Activated naive CD8-positive, alpha-beta T cell treated with anti-CD3 and anti-CD28 coated beads, Interleukin-2, amount 50 U/mL, for 24 hours (primary cell): ENCODE measurements at regions not wholly inside any gene's neighbourhood (a gene's known extent, or its start where the extent isn't known, plus 50 kb on each side); places are given as distances from the start of the nearest gene placed in this dataset.
A peak's percentile ranks its signal among the peaks of the same experiment; 100 is the strongest.

Experiments
- ATAC-seq: fragments of 150-1000 bp; cut with Tn5 transposase; one replicate; pipeline ENCODE4 v1.10.0; 2021
- DNase-seq: peaks from one replicate; pipeline ENCODE4 v3.0.0; 2021
- H3K27ac Mint-ChIP-seq: one replicate; pipeline ENCODE4 v1.8.0; 2021; ENCODE audit warnings: mild to moderate bottlenecking, mixed read lengths
- H3K27me3 Mint-ChIP-seq: one replicate; pipeline ENCODE4 v1.8.0; 2021; ENCODE audit warnings: mixed read lengths
- H3K36me3 Mint-ChIP-seq: one replicate; pipeline ENCODE4 v1.8.0; 2021; ENCODE audit warnings: low read depth, mixed read lengths
- H3K4me1 Mint-ChIP-seq: one replicate; pipeline ENCODE4 v1.8.0; 2021; ENCODE audit warnings: mixed read lengths
- H3K4me3 Mint-ChIP-seq: one replicate; pipeline ENCODE4 v1.8.0; 2021; ENCODE audit warnings: mild to moderate bottlenecking, moderate library complexity, mixed read lengths
- H3K9me3 Mint-ChIP-seq: one replicate; pipeline ENCODE4 v1.8.0; 2021; ENCODE audit warnings: mixed read lengths

DNA sequence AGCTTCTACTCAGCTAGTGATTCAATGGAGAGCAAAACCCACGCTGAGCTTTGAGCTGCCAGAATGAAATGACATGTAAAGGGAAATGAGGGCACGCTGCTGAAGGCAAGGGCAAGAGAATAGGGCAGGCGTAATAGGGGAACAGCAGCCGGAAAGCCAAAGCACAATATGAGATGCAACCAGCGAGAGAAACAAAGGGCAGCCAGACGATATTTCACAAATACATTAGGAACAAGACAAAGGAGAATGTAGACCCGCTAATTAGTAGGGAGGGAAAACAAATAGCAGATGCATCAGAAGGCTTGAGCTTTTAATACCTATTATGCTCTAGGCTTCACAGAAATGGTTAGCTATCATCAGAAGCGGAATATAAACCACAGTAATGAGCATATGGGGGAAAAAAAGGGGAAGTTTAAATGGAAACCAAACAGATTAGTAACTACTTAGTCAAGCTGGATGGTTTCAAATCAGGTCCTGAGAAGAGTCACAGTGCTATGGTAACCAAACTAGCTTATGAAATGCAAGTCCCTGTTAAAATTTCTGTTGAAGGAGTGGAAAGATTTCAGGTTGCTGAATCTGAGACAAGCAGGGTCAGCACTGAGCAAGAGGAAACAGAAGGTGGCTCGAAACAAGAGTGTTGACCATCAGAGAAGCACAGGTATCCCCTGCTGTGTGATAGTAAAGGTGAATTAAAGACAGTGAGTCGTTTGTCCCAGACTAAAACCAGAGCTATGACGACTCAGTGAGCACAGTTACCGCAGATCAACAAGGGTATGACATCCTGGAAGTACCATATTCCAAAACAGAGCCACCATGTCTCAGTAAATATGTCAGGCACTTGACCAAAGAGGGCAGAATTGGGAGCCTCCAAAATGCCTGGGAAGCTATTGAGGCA is 496.9 kb upstream of the CELF2 start:
- no peaks in the 10 kb centered on the region for H3K36me3 Mint-ChIP-seq
- peak overlapping the region; percentile 1 for H3K27ac Mint-ChIP-seq
- DNase-seq, result no peak
- no peak overlapping the region for H3K4me3 Mint-ChIP-seq
- ATAC-seq, result peak; percentile 86
- peaks cover 9% of the 10 kb centered on the region for H3K27me3 Mint-ChIP-seq
- H3K9me3 Mint-ChIP-seq, result no peaks in the 10 kb centered on the region
- H3K4me1 Mint-ChIP-seq, result peaks cover 14% of the 10 kb centered on the region

DNA sequence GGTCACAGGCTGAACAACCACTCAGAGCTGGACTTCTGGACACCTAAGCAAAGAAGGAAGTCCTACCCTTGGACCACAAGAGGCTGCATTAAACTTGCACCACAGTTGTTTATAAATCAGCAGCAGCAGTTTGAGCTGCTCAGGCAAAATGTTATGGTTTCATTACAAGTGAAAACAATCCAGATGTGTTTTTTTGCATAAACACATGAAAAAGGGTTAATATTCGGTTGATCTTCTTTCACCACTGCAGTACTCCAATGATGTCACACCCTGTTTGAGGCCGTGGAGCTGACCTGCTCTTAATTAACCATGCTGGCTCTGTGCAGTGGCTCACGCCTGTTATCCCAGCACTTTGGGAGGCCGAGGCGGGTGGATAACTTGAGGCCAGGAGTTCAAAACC is 490.8 kb upstream of the CELF2 start:
- H3K9me3 Mint-ChIP-seq, result no peaks in the 10 kb centered on the region
- no peak overlapping the region for H3K27ac Mint-ChIP-seq

DNA sequence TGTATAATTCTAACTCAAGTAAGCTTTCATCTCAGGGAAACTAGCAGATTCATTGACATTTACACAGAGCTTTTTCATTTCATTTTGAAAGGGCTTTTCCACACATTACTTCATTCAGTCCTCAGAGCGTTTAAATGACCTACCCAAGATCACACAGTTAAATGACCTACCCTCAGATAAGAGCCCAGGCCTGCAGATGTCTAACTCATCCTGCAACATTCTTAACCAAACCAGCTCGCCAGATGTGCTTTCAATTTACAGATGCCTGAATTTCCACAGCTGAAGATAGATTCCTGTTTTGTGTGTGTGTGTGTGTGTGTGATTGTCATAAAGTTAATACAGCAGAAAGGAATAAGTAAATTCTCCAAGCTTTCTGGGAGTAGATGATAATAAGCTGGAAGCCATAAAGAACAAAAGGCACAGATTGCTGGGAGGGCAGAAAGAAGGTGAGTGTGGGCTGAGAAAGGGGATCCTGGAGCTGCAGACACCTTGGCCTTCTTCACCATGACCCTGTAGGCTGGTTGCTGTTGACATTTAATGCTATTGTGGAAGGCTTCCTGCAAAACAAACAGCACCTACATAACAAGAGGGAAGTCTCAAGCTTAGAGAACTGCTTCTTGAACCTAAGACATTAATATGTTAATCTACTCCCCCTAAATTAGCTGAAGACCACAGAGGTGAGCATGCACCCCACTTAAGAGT is 489.7 kb upstream of the CELF2 start:
- Mint-ChIP-seq H3K27ac (no peak overlapping the region), H3K27me3 (peaks cover under 1% of the 10 kb centered on the region), H3K36me3 (no peaks in the 10 kb centered on the region)

More for the DNA sequence above, 490.8 kb upstream of the CELF2 start:
- H3K4me1 Mint-ChIP-seq, result no peaks in the 10 kb centered on the region
- H3K36me3 Mint-ChIP-seq, result no peaks in the 10 kb centered on the region
- no peak overlapping the region for H3K4me3 Mint-ChIP-seq
- peaks cover 3% of the 10 kb centered on the region for H3K27me3 Mint-ChIP-seq
- no peak for DNase-seq
- ATAC-seq, result no peak

DNA sequence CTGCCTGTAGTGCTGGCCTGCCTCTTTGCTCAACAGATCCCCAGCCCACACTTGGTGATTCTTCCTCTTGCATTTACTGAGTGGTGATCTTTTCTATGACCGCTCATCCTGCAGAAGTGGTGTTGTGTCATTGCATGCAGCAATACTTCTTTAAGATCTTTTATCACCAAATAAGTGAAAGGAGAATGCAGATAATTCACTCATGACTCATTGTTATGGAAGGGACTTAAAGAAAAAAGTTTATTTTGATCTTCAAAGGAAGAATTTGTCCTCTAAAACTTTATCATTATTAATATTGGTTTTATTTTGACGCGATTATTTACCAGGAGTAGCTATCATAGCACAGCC is 489.1 kb upstream of the CELF2 start:
- H3K36me3 Mint-ChIP-seq, result no peaks in the 10 kb centered on the region
- no peak for DNase-seq

More for the DNA sequence above, 489.7 kb upstream of the CELF2 start:
- H3K4me3 Mint-ChIP-seq, result no peak overlapping the region
- no peak for DNase-seq
- no peaks in the 10 kb centered on the region for H3K4me1 Mint-ChIP-seq
- no peak for ATAC-seq
- H3K9me3 Mint-ChIP-seq, result no peaks in the 10 kb centered on the region

DNA sequence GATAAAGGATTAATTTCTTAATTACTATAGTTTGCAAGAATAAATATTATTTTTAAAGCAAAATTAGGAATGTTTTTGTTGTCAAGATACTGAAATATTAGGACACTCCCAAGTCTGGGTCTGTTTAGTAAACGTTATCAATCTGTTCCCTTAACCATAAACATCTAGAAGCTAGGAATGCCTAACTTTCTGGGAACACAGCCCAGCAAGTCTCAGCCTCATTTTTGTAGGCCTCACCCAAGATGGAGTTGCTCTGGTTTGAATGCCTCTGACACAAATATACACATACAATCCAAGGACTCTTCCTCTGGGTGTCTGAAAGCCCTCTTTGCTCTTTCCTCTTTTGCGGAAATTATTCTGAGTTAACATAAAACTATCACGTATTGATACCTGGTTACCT is 487.4 kb upstream of the CELF2 start:
- H3K27me3 Mint-ChIP-seq, result peaks cover 8% of the 10 kb centered on the region
- ATAC-seq, result no peak
- no peaks in the 10 kb centered on the region for H3K36me3 Mint-ChIP-seq
- no peaks in the 10 kb centered on the region for H3K4me1 Mint-ChIP-seq
- H3K27ac Mint-ChIP-seq, result no peak overlapping the region
- no peaks in the 10 kb centered on the region for H3K9me3 Mint-ChIP-seq
- H3K4me3 Mint-ChIP-seq, result no peak overlapping the region
- no peak for DNase-seq

More for the DNA sequence above, 489.1 kb upstream of the CELF2 start:
- no peaks in the 10 kb centered on the region for H3K9me3 Mint-ChIP-seq
- no peak overlapping the region for H3K4me3 Mint-ChIP-seq
- no peak overlapping the region for H3K27ac Mint-ChIP-seq
- peaks cover 2% of the 10 kb centered on the region for H3K27me3 Mint-ChIP-seq
- no peaks in the 10 kb centered on the region for H3K4me1 Mint-ChIP-seq
- no peak for ATAC-seq

DNA sequence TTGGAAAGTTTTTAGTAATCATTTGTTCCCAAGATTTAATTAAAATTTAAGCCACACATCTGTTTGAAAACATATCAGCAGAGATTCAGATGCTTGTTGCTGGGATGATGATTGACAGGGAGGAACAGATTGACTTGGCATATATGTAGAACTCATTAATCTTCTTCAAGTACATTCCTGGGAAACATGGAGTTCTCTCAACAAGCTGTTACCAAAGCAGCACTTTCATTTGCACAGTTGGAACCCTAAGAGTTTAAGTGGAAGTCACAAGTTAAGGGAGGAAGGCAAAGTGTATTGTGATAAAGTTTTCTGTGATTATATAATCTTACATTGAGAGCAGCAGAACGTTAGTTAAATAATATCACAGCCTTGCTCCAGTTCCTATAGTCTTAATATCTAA is 485.4 kb upstream of the CELF2 start:
- no peaks in the 10 kb centered on the region for H3K36me3 Mint-ChIP-seq
- no peak overlapping the region for H3K4me3 Mint-ChIP-seq
- no peak overlapping the region for H3K27ac Mint-ChIP-seq
- no peak for ATAC-seq
- no peaks in the 10 kb centered on the region for H3K4me1 Mint-ChIP-seq
- no peak for DNase-seq
- H3K9me3 Mint-ChIP-seq, result no peaks in the 10 kb centered on the region
- H3K27me3 Mint-ChIP-seq, result peaks cover 8% of the 10 kb centered on the region

DNA sequence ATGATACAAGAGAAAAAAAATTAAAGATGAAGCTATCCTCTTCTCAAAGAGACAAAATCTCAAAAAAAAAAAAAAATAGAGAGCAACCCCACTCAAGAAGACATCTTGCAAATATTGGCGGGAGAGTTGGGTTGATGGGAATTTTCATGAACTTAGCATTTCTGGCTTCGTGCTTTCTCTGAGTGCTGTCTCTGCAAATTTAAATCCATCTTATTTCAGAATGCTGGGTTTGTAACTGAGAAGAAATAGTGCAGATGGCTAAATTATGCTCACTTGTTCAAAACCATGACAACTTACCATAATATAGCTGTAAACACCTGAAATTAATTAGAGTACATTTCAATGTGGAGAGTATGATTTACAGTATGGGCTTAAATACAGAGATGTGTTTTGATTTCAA is 484.8 kb upstream of the CELF2 start:
- ATAC-seq (no peak), DNase-seq (no peak)
- Mint-ChIP-seq H3K27ac (no peak overlapping the region), H3K27me3 (peaks cover 8% of the 10 kb centered on the region), H3K36me3 (no peaks in the 10 kb centered on the region), H3K4me1 (no peaks in the 10 kb centered on the region), H3K4me3 (no peak overlapping the region), H3K9me3 (no peaks in the 10 kb centered on the region)

DNA sequence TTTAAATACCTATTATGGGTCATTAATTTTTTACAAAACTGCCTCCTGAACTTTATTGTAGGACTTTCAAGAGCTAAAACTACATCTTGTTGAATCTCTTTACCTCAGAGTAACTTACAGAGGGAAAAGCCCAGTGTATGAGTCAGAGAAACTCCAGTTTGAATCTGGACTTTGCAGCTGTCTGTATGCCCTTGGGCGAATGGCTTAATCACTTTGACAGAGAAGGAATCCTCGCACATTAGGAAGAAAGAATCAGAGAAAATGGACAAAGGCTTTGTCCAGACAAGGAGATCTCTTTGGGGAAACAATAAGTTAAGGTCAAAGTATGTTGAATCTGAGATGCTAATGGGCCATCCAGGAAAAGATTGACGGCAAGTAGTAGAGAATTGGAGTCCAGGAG is 484.2 kb upstream of the CELF2 start:
- Mint-ChIP-seq H3K4me1 (no peaks in the 10 kb centered on the region), H3K9me3 (no peaks in the 10 kb centered on the region), H3K4me3 (no peak overlapping the region), H3K36me3 (no peaks in the 10 kb centered on the region), H3K27ac (no peak overlapping the region), H3K27me3 (peaks cover 8% of the 10 kb centered on the region)
- DNase-seq, result no peak
- no peak for ATAC-seq

DNA sequence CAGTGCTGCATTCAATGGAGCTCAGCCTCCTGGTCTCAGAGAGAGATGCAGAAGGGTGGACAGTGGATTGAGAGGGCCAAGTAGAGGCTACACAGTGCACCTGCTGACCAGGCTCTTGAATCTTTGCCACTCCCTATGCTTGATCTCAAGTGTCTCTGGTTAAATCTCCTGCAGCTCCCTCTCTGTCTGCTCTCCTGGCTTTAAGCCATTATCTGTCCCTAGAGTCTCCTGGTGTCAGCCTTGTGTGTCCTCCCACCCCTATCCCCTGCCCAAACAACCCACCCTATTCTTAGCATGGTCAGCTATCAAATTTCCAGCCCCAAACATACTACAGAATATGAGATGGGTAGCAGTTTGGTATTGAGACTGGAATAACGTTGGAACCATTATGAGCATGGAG is 479.3 kb upstream of the CELF2 start:
- no peak overlapping the region for H3K27ac Mint-ChIP-seq

DNA sequence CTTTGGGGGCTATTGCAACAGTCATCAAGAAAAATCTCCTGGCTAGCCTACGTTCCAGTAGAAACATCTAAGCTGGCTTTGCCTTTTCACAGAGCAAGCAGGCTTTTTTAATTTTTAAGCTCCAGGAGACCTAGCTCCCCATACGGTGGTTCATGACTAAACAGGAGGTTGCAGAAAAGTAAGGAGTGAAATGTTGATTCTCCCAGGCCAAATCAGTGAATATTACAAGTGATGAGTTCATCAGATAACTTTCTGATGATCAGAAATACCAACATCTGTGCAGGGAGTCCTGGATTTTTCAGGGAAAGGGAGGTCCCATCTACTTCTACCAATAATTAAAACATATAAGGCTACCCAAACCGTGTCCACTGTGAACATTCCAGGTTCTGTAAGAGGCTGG is 477.3 kb upstream of the CELF2 start:
- no peak for ATAC-seq
- no peak overlapping the region for H3K4me3 Mint-ChIP-seq
- H3K27me3 Mint-ChIP-seq, result no peaks in the 10 kb centered on the region
- H3K4me1 Mint-ChIP-seq, result no peaks in the 10 kb centered on the region
- no peak overlapping the region for H3K27ac Mint-ChIP-seq
- DNase-seq, result no peak
- no peaks in the 10 kb centered on the region for H3K9me3 Mint-ChIP-seq
- no peaks in the 10 kb centered on the region for H3K36me3 Mint-ChIP-seq

More for the DNA sequence above, 479.3 kb upstream of the CELF2 start:
- ATAC-seq, result no peak
- Mint-ChIP-seq H3K9me3 (no peaks in the 10 kb centered on the region), H3K4me1 (no peaks in the 10 kb centered on the region), H3K4me3 (no peak overlapping the region), H3K36me3 (no peaks in the 10 kb centered on the region), H3K27me3 (peaks cover 6% of the 10 kb centered on the region)
- DNase-seq, result no peak

DNA sequence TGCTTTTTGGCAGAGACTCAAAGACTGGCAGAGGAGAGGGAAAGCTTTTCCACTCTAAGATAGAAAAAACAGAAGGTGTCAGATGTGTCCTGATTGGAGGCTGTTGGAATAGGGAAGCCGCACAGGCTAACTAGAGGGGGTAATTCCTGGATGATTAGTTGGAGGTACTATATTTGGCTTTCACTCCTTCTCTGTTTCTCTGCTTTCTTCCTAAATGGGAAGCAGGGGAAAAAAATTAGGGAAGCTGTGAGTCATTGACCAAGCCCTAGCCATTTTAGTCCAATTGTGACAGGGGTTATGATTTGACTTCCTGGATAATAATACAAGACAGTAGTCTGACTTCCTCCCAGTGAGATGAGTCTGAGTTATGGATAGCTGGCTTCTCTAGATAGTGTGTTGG is 475.2 kb upstream of the CELF2 start:
- Mint-ChIP-seq H3K4me3 (no peak overlapping the region), H3K4me1 (no peaks in the 10 kb centered on the region), H3K9me3 (no peaks in the 10 kb centered on the region), H3K36me3 (no peaks in the 10 kb centered on the region), H3K27ac (no peak overlapping the region), H3K27me3 (no peaks in the 10 kb centered on the region)
- ATAC-seq, result no peak
- DNase-seq, result no peak

DNA sequence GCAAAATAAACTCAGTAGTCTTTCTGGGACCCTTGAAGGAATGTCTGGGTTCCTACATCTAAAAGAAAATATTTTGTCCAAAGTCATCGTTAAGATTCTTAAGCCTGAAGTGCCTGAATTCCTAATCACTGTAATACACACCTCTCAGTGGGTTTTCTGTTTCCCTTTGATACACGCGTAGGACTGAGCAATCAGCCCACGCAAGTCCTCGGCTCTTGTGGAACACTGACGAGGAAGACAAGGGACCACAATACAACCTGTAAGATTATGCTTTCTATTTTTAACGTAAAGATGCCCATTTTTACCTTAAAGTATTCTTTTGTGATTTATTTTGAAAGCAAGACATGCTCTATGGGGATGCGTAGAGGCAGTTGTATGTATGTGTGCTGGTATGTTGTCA is 472.8 kb upstream of the CELF2 start:
- no peak overlapping the region for H3K4me3 Mint-ChIP-seq
- ATAC-seq, result no peak
- no peak for DNase-seq
- H3K27ac Mint-ChIP-seq, result no peak overlapping the region
- H3K36me3 Mint-ChIP-seq, result no peaks in the 10 kb centered on the region
- H3K27me3 Mint-ChIP-seq, result no peaks in the 10 kb centered on the region
- no peaks in the 10 kb centered on the region for H3K9me3 Mint-ChIP-seq
- no peaks in the 10 kb centered on the region for H3K4me1 Mint-ChIP-seq

DNA sequence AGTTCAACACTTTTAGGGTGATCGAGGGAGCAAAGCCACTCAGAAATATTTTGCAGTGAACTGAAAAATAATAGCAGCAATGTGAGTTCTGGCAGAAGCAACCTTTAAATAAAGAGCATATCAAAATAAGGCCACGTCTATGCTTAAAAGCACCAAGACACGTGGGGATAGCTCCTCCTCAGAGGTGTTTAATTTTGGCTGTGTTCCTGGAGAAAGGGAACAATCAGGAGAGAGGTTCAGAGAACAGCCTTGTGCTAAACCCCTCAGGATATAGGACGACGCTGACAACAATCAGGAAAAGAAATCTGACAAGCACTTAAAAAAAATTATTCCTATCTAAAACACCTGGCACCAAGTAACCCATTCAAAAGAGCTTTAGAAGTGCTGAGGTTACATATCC is 471.9 kb upstream of the CELF2 start:
- Mint-ChIP-seq H3K9me3 (no peaks in the 10 kb centered on the region), H3K27ac (no peak overlapping the region)
- no peak for DNase-seq

DNA sequence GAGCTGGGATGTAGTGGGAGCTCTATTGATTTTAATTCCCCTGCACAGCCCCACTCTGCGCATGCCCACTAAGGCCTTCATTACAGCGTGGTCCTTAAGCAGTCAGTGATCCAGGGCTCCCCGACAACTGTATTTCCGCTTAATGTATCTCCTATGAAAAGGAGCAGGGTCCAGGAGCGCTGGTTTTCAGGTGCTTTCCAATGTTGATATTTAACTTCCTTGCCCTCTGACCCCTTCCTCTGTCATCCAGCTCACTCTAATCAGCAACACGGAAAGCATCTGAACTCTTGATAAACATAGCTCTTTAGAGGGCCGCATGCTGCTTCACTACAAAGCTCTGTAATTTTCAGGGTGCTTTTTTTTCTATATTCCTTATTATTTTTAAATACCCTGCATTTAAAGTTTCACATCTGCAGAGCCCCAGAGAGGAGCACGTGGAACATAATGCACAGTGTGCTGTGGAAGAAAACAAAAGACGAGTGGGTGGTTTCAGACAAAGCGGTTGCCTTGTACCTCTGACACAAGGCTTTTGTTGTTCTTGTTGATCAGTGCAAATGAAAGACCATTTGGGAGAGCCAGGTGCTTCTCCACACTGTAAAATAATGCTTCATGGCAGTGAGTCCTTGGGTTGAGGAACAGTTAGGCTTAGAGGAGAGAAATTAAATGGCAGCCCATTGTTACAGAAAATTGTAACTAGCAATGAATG is 465.9 kb upstream of the CELF2 start:
- Mint-ChIP-seq H3K27ac (no peak overlapping the region), H3K9me3 (no peaks in the 10 kb centered on the region)

More for the DNA sequence above, 471.9 kb upstream of the CELF2 start:
- H3K27me3 Mint-ChIP-seq, result peaks cover 3% of the 10 kb centered on the region
- no peak for ATAC-seq
- no peaks in the 10 kb centered on the region for H3K4me1 Mint-ChIP-seq
- H3K36me3 Mint-ChIP-seq, result no peaks in the 10 kb centered on the region
- H3K4me3 Mint-ChIP-seq, result no peak overlapping the region

DNA sequence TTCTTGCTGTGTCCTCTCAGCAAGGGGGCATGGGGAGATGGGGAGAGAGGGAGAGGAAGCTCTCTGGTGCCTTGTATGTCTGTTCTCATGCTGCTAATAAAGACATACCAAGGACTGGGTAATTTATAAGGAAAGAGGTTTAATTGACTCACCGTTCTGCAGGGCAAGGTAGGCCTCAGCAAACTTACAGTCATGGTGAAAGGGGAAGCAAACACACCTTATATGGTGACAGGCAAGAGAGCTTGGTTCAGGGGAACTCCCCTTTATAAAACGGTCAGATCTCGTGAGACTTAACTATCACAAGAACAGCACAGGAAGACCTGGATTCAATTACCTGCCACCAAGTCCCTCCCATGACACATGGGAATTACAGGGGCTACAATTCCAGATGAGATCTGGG is 464.7 kb upstream of the CELF2 start:
- Mint-ChIP-seq H3K9me3 (no peaks in the 10 kb centered on the region), H3K27me3 (peaks cover 5% of the 10 kb centered on the region), H3K27ac (no peak overlapping the region), H3K4me1 (peaks cover 1% of the 10 kb centered on the region), H3K36me3 (no peaks in the 10 kb centered on the region), H3K4me3 (no peak overlapping the region)
- ATAC-seq (peak; percentile 49), DNase-seq (no peak)

More for the DNA sequence above, 465.9 kb upstream of the CELF2 start:
- ATAC-seq, result no peak
- no peak overlapping the region for H3K4me3 Mint-ChIP-seq
- H3K4me1 Mint-ChIP-seq, result peaks cover 1% of the 10 kb centered on the region
- no peaks in the 10 kb centered on the region for H3K36me3 Mint-ChIP-seq
- peaks cover 5% of the 10 kb centered on the region for H3K27me3 Mint-ChIP-seq
- no peak for DNase-seq
